Esophagus muscularis mucosa (tissue), 3 donors: ENCODE measurements at regions not wholly inside any gene's neighbourhood (a gene's known extent, or its start where the extent isn't known, plus 50 kb on each side); places are given as distances from the start of the nearest gene placed in this dataset.

ENCODE experiments used
- CTCF ChIP-seq, 3 experiments: fragments of 200-600 bp in 2 of 3; fragments of 450-650 bp in 1 of 3; sonication (generic) in 2 of 3; IDR thresholded peaks; one replicate each; pipeline ENCODE4 v1.5.1; 2017 to 2019; ENCODE audit warnings: antibody characterized with exemption in 3 of 3, mild to moderate bottlenecking in 2 of 3, moderate library complexity in 1 of 3
- POLR2A ChIP-seq: fragments of 450-650 bp; IDR thresholded peaks from one replicate; pipeline ENCODE4 v1.6.1; 2017; ENCODE audit warnings: antibody characterized with exemption, moderate library complexity, mild to moderate bottlenecking, low read depth

- TF ChIP-seq POLR2A (no peak), CTCF (IDR thresholded peaks at IDR 0.05) (no peak)
Measured at GRCh38 chr2:145254291-145254690, 734.4 kb upstream of the ZEB2 start.
